ENCODE measurements at regions not wholly inside any gene's neighbourhood (a gene's known extent, or its start where the extent isn't known, plus 50 kb on each side); places are given as distances from the start of the nearest gene placed in this dataset.

DNA sequence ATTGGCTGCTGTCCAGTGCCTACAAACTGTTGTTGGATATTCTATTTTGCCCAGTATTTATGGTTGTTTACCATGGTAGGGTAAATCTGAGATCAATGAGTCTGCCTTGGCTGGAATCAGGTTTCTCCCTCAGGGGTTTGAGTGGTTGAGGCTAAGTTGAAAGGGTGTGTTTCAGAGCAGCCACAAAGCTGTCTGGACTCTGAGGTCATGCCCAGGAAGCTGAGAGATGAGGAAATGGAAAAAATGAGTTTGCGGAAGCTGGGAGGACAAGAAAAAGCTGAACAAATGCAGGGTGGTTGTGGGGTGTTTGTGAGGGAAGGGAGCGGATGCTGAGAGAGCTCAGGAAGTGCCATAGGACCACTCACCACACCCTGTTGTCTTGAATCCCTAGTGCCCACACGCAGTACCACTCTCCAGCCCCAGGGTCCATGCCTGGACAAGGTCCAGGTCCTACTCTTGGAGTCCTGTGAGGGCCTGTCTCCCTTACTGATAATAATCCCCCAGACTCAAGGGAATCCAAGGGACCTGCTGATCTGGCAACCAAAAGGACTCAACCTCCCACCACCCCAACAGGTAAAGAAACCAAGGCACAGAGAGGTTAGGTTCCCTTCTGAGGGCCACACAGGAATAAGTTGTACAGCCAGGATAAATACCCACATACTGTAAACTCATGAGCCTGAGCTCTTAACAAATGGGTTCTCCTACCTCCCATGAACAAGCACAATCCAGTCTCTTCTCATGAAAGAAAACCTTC lies 81.6 kb downstream of the PPCDC start (continued):
- TF ChIP-seq, protein P1, sequence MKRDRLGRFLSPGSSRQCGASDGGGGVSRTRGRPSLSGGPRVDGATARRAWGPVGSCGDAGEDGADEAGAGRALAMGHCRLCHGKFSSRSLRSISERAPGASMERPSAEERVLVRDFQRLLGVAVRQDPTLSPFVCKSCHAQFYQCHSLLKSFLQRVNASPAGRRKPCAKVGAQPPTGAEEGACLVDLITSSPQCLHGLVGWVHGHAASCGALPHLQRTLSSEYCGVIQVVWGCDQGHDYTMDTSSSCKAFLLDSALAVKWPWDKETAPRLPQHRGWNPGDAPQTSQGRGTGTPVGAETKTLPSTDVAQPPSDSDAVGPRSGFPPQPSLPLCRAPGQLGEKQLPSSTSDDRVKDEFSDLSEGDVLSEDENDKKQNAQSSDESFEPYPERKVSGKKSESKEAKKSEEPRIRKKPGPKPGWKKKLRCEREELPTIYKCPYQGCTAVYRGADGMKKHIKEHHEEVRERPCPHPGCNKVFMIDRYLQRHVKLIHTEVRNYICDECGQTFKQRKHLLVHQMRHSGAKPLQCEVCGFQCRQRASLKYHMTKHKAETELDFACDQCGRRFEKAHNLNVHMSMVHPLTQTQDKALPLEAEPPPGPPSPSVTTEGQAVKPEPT (CRISPR knock-in tag; IDR thresholded peaks at IDR 0.05; ENCODE audit: low read depth), result no peak
- TF ChIP-seq ZNF18 (CRISPR knock-in tag; IDR thresholded peaks at IDR 0.05; ENCODE audit: insufficient replicate concordance), result no peak
- no peak for TF ChIP-seq ZNF160 (CRISPR knock-in tag; IDR thresholded peaks at IDR 0.05)
- no peak for TF ChIP-seq ZNF12 (CRISPR knock-in tag; IDR thresholded peaks at IDR 0.05)
- TF ChIP-seq SP1 (IDR thresholded peaks at IDR 0.05), result no peak
- no peak for TF ChIP-seq SP1 (CRISPR knock-in tag; IDR thresholded peaks at IDR 0.05)
- no peak for TF ChIP-seq ZNF136 (CRISPR knock-in tag; IDR thresholded peaks at IDR 0.05; ENCODE audit: low read depth)
- TF ChIP-seq SOX13 (IDR thresholded peaks at IDR 0.05), result no peak
- no peak for TF ChIP-seq SOX13 (CRISPR knock-in tag; conservative IDR thresholded peaks at IDR 0.05 in 1 of 2, IDR thresholded peaks at IDR 0.05 in 1 of 2)
- no peak for TF ChIP-seq KLF12 (CRISPR knock-in tag; IDR thresholded peaks at IDR 0.05; ENCODE audit: borderline replicate concordance)
- no peak for TF ChIP-seq BCL3 (CRISPR knock-in tag; IDR thresholded peaks at IDR 0.05)
- peak; percentile 59 for TF ChIP-seq RARA (CRISPR knock-in tag; IDR thresholded peaks at IDR 0.05)
- TF ChIP-seq HCFC1 (IDR thresholded peaks at IDR 0.05; ENCODE audit: low read depth, low read length), result no peak
- TF ChIP-seq TEAD3 (CRISPR knock-in tag; optimal IDR thresholded peaks at IDR 0.05; ENCODE audit: borderline replicate concordance), result no peak
- TF ChIP-seq GMEB2 (CRISPR knock-in tag; IDR thresholded peaks at IDR 0.05; ENCODE audit: low read depth), result no peak
- no peak for TF ChIP-seq AKAP8 (CRISPR knock-in tag; IDR thresholded peaks at IDR 0.05)
- TF ChIP-seq MAFF (IDR thresholded peaks at IDR 0.05; ENCODE audit: low read depth, low read length), result no peak
- TF ChIP-seq, protein P2, sequence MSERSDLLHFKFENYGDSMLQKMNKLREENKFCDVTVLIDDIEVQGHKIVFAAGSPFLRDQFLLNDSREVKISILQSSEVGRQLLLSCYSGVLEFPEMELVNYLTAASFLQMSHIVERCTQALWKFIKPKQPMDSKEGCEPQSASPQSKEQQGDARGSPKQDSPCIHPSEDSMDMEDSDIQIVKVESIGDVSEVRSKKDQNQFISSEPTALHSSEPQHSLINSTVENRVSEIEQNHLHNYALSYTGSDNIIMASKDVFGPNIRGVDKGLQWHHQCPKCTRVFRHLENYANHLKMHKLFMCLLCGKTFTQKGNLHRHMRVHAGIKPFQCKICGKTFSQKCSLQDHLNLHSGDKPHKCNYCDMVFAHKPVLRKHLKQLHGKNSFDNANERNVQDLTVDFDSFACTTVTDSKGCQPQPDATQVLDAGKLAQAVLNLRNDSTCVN (CRISPR knock-in tag; IDR thresholded peaks at IDR 0.05; ENCODE audit: borderline replicate concordance), result no peak
- no peak for TF ChIP-seq ZBTB14 (CRISPR knock-in tag; IDR thresholded peaks at IDR 0.05)
- TF ChIP-seq ZNF230 (CRISPR knock-in tag; IDR thresholded peaks at IDR 0.05), result no peak
- TF ChIP-seq RBM22 (optimal IDR thresholded peaks at IDR 0.05; ENCODE audit: low read length), result no peak
- no peak for TF ChIP-seq RFX5 (IDR thresholded peaks at IDR 0.05; ENCODE audit: low read depth, low read length)
- no peak for TF ChIP-seq ISX (CRISPR knock-in tag; conservative IDR thresholded peaks at IDR 0.05)

All from HepG2 (cell line).